Neuronal stem cell (in vitro differentiated cells): ENCODE measurements at regions not wholly inside any gene's neighbourhood (a gene's known extent, or its start where the extent isn't known, plus 50 kb on each side); places are given as distances from the start of the nearest gene placed in this dataset.

Experiments
- DNase-seq: peaks from one replicate; pipeline ENCODE4 v3.0.0-alpha.2; 2013; ENCODE audit warnings: low spot score
- H2AFZ ChIP-seq: one replicate; pipeline ENCODE4 v1.6.1; 2013; ENCODE audit warnings: mild to moderate bottlenecking, low read length, inconsistent platforms
- H2AK5ac ChIP-seq: 2 replicates; pipeline ENCODE4 v1.6.1; 2013; ENCODE audit warnings: low read depth, mild to moderate bottlenecking, inconsistent platforms, low read length, moderate library complexity, mixed read lengths
- H2BK120ac ChIP-seq: 2 replicates; pipeline ENCODE4 v1.6.1; 2013; ENCODE audit warnings: low read depth, mild to moderate bottlenecking, inconsistent platforms, low read length, moderate library complexity, mixed read lengths
- H2BK12ac ChIP-seq: one replicate; pipeline ENCODE4 v1.6.1; 2013; ENCODE audit warnings: low read length, inconsistent platforms
- H2BK15ac ChIP-seq: 2 replicates; pipeline ENCODE4 v1.6.1; 2013; ENCODE audit warnings: mild to moderate bottlenecking, low read length, inconsistent platforms, mixed read lengths
- H2BK5ac ChIP-seq: one replicate; pipeline ENCODE4 v1.6.1; 2013; ENCODE audit warnings: inconsistent platforms, mild to moderate bottlenecking, low read length, moderate library complexity
- H3K14ac ChIP-seq: one replicate; pipeline ENCODE4 v1.6.1; 2013; ENCODE audit warnings: low read length, inconsistent platforms
- H3K18ac ChIP-seq: 2 replicates; pipeline ENCODE4 v1.6.1; 2013; ENCODE audit warnings: low read length, inconsistent platforms
- H3K23ac ChIP-seq: 2 replicates; pipeline ENCODE4 v1.6.1; 2013; ENCODE audit warnings: low read depth, mild to moderate bottlenecking, mixed read lengths, low read length, inconsistent platforms; ENCODE audit not compliant: poor library complexity
- H3K27ac ChIP-seq: replicated peaks from 3 replicates; pipeline ENCODE4 v1.5.1; 2013; ENCODE audit warnings: low read length, inconsistent platforms
- H3K27me3 ChIP-seq, 3 experiments: 2 replicates each; pipeline ENCODE4 v1.6.1; 2013; ENCODE audit warnings: low read length in 3 of 3, mild to moderate bottlenecking in 2 of 3, inconsistent platforms in 1 of 3, low read depth in 1 of 3, mixed read lengths in 1 of 3, moderate library complexity in 1 of 3; ENCODE audit not compliant: control insufficient read depth in 3 of 3, insufficient read depth in 3 of 3
- H3K36me3 ChIP-seq, 2 donors: replicated peaks in 1 of 2; 2 replicates each; pipeline ENCODE4 v1.6.1; 2013; ENCODE audit warnings: low read length in 2 of 2; ENCODE audit not compliant: control insufficient read depth in 2 of 2, insufficient read depth in 2 of 2
- H3K4ac ChIP-seq: 2 replicates; pipeline ENCODE4 v1.6.1; 2013; ENCODE audit warnings: inconsistent platforms, mild to moderate bottlenecking, low read length, moderate library complexity
- H3K4me1 ChIP-seq, 2 donors: 1 replicate in 1 of 2; 2 replicates in 1 of 2; pipeline ENCODE4 v1.6.1; 2013; ENCODE audit warnings: low read length in 2 of 2, low read depth in 1 of 2; ENCODE audit not compliant: control insufficient read depth in 2 of 2, insufficient read depth in 1 of 2
- H3K4me2 ChIP-seq: one replicate; pipeline ENCODE4 v1.6.1; 2013; ENCODE audit warnings: mild to moderate bottlenecking, low read length, inconsistent platforms; ENCODE audit not compliant: insufficient read depth, poor library complexity, severe bottlenecking
- H3K4me3 ChIP-seq, 2 donors: 2 replicates each; pipeline ENCODE4 v1.5.1; 2013; ENCODE audit warnings: low read length in 2 of 2, mild to moderate bottlenecking in 2 of 2, inconsistent platforms in 1 of 2, moderate library complexity in 1 of 2
- H3K79me1 ChIP-seq: one replicate; pipeline ENCODE4 v1.6.1; 2013; ENCODE audit warnings: low read depth, mild to moderate bottlenecking, inconsistent platforms, low read length, moderate library complexity
- H3K9ac ChIP-seq: one replicate; pipeline ENCODE4 v1.6.1; 2013; ENCODE audit warnings: mild to moderate bottlenecking, low read depth, low read length, inconsistent platforms; ENCODE audit not compliant: poor library complexity
- H3K9me3 ChIP-seq, 2 donors: replicated peaks in 1 of 2; 2 replicates each; pipeline versions ENCODE3 to v1.6.1; 2013; ENCODE audit warnings: low read length in 2 of 2, mild to moderate bottlenecking in 2 of 2, inconsistent platforms in 1 of 2, low read depth in 1 of 2, mixed read lengths in 1 of 2, moderate library complexity in 1 of 2; ENCODE audit not compliant: control insufficient read depth in 2 of 2, insufficient read depth in 1 of 2
- H4K8ac ChIP-seq: one replicate; pipeline ENCODE4 v1.6.1; 2013; ENCODE audit warnings: low read depth, mild to moderate bottlenecking, inconsistent platforms, low read length, moderate library complexity
- H4K91ac ChIP-seq: one replicate; pipeline ENCODE4 v1.6.1; 2013; ENCODE audit warnings: low read length, low read depth, mild to moderate bottlenecking, inconsistent platforms; ENCODE audit not compliant: poor library complexity
- WGBS, 2 donors: extraction: QIAGEN DNeasy Blood & Tissue Kit; methylation state at CpG; one replicate each; pipeline ENCODE4 v1.1.7; 2013; ENCODE audit warnings: missing lambda C conversion rate in 2 of 2, mixed read lengths in 1 of 2; ENCODE audit not compliant: insufficient read length in 2 of 2, insufficient replicate concordance in 1 of 2; ENCODE audit errors: extremely low coverage in 2 of 2; 5-methylcytosine and 5-hydroxymethylcytosine counted together

DNA sequence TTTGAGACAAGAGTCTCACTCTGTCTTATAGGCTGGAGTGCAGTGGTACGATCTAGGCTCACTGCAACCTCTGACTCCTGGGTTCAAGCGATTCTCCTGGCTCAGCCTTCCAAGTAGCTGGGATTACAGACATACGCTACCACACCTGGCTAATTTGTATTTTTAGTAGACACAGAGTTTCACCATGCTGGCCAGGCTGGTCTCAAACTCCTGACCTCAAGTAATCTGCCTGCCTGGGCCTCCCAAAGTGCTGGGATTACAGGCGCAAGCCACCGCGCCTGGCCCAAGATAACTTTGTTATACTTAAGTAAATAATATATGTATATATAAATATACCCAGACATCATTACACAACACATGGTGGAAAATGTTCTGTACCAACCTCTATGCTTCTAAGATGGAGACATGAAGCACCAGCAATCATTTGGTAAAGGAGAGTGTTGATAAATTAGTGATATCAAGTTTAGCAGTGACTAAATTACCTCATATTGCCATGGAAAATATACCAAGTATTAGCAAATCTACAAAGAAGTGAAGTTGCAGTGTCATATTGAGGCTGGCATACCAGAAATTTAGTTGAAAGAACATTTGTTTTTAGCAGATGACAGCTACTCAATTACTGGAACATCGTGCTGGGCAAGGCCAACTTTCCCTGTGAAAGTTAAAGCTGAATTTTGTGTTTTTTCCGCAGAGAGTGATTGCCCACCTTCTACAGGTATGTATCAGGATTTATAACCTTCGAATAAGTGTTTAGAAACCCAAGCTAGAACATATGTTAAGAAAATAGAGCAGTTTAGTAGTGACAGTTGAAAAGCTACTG is 177.7 kb downstream of the MYCN start:
- Histone ChIP-seq H2AFZ (no peak overlapping the region), H4K91ac (no peak overlapping the region), H2BK5ac (no peak overlapping the region), H3K27me3 (no peaks in the 10 kb centered on the region), H3K23ac (no peak overlapping the region), H2BK120ac (no peak overlapping the region), H3K4ac (no peak overlapping the region), H3K4me3 (no peak overlapping the region), H3K9ac (no peak overlapping the region), H2BK12ac (no peak overlapping the region), H3K4me1 (peaks cover 13 to 19% of the 10 kb centered on the region in 2 donors), H3K14ac (no peak overlapping the region), H4K8ac (no peak overlapping the region), H2BK15ac (no peak overlapping the region), H3K79me1 (no peaks in the 10 kb centered on the region), H3K4me2 (no peak overlapping the region), H3K18ac (no peak overlapping the region), H3K36me3 (no peaks in the 10 kb centered on the region), H3K27ac (no peak overlapping the region), H3K9me3 (peaks cover 2 to 3% of the 10 kb centered on the region in 2 donors), H2AK5ac (no peak overlapping the region)
- whole genome bisulfite sequencing, 2 donors = no CpG with 5 or more reads among the region's 9 CpGs
- DNase-seq = no peak

DNA sequence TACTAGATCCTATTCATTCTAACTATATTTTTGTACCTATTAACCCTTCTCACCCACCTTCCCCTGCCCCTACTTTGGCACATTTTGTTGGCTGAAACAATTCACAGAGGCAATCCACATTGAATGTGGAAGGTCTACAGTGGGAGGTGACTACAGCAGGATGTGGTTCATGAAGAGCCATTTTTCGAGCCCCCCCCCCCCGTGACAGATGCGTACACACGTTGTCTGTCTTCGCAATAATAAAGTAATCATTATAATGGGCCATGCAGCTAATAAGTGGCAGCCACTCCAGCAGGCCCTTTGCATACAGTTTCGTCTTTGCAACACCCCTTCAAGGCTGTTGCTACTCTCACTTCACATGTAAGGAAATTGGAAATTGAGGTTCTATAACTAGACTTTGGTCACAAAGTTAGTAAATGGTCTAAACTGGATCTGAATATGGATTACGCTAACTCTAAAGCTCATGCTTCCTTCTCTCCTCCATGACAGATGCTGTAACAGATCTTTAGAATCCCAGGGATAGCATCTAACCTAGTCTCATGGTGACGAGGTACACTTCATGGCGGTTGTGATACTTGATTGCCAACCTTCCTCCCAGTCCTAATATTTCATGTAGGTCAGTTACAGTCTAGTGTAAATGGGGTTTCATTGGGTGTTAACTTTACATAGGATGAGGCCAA is 176.8 kb downstream of the MYCN start:
- peaks cover 13 to 19% of the 10 kb centered on the region in 2 donors for H3K4me1 ChIP-seq
- no CpG with 5 or more reads among the region's 9 CpGs for WGBS, 2 donors
- no peaks in the 10 kb centered on the region for H3K36me3 ChIP-seq
- no peak overlapping the region for H3K14ac ChIP-seq
- no peak for DNase-seq
- H3K18ac ChIP-seq = no peak overlapping the region
- no peak overlapping the region for H4K91ac ChIP-seq
- no peak overlapping the region for H2BK5ac ChIP-seq
- no peak overlapping the region for H3K4me3 ChIP-seq
- H3K9ac ChIP-seq = no peak overlapping the region
- no peak overlapping the region for H2BK120ac ChIP-seq
- H3K27me3 ChIP-seq = no peaks in the 10 kb centered on the region
- no peaks in the 10 kb centered on the region for H3K79me1 ChIP-seq
- H4K8ac ChIP-seq = no peak overlapping the region
- H3K27ac ChIP-seq = no peak overlapping the region
- H2BK12ac ChIP-seq = no peak overlapping the region
- H2AK5ac ChIP-seq = no peak overlapping the region
- H2BK15ac ChIP-seq = no peak overlapping the region
- no peak overlapping the region for H3K23ac ChIP-seq
- H3K9me3 ChIP-seq = peaks cover 2 to 3% of the 10 kb centered on the region in 2 donors
- no peak overlapping the region for H3K4ac ChIP-seq
- no peak overlapping the region for H3K4me2 ChIP-seq
- H2AFZ ChIP-seq = no peak overlapping the region

DNA sequence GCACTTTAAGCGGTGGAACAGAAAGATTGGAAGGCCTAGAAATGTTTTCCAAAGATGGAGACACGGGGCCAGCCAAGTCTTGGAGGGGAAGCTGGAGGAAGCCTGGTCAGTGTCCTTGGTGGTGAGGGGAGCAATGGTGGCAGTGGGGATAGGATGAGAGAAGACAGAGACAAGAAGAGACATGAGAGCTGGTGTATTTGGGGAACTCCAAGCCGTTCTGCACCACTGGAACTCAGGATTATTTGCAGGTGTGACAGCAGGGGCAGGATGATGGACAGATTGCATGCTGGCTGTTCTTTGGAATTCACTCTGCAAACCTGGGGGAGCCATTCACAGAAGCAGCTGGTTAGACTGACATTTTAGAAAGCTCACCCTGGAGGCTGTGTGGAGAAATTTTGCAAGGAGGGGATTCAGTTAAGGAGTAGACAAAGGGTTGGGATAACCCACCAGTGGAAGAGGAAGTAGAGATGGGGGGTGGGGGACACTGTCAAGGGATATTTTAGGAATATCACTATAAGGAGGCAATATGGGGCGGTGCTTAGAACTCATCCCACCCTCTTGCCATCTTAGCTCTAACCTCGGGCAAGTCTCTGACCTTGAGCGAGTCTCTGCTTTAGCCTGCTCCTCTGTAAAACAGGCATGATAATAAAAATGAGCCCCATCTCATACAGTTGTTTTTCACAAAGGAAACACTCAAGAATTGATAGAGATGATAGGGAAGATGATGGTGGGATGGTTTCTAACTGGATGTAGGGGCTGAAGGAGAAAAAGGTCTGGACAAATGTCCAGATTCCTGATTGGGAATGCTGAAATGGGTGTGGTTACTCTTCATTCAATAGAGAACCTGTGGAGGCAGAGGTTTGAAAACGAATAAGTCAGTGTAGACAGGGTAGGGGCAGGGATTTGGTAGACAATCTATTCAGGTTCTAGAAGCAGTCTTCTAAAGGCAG is 175.8 kb downstream of the MYCN start:
- Histone ChIP-seq H3K4me3 (no peak overlapping the region), H4K91ac (no peak overlapping the region), H3K4ac (no peak overlapping the region), H3K9ac (no peak overlapping the region), H2BK120ac (no peak overlapping the region), H2BK12ac (no peak overlapping the region), H3K4me2 (no peak overlapping the region), H2BK5ac (no peak overlapping the region), H2BK15ac (no peak overlapping the region), H4K8ac (no peak overlapping the region), H3K18ac (no peak overlapping the region), H3K9me3 (peaks cover 0 to under 1% of the 10 kb centered on the region in 2 donors), H3K27ac (no peak overlapping the region), H2AK5ac (no peak overlapping the region), H2AFZ (peak overlapping the region; percentile 7), H3K4me1 (peaks cover 13 to 19% of the 10 kb centered on the region in 2 donors), H3K23ac (no peak overlapping the region), H3K27me3 (no peaks in the 10 kb centered on the region), H3K36me3 (no peaks in the 10 kb centered on the region), H3K14ac (no peak overlapping the region), H3K79me1 (no peaks in the 10 kb centered on the region)
- DNase-seq = no peak
- no CpG with 5 or more reads among the region's 7 CpGs for WGBS, 2 donors
